ENCODE measurements at regions not wholly inside any gene's neighbourhood (a gene's known extent, or its start where the extent isn't known, plus 50 kb on each side); places are given as distances from the start of the nearest gene placed in this dataset.

DNA sequence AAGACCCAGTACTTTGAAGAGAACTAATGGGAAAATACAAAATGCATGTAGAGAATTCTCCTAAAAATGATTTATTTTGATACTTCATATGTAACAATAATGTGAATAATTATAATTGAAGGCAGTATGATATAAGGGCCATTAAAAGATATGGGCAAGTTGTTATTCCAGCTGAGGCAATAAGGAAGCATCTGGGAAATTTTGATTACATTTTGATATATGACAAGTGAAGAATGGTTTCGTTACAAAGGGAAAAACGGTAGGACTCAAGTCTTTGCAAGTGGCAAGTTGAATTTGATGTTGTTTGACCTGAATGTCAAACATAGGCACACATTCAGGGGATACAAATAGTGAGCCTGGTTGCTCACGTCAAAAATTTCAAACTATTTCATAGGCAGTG is 137.9 kb upstream of the TP63 start:
- TF ChIP-seq, protein P1, sequence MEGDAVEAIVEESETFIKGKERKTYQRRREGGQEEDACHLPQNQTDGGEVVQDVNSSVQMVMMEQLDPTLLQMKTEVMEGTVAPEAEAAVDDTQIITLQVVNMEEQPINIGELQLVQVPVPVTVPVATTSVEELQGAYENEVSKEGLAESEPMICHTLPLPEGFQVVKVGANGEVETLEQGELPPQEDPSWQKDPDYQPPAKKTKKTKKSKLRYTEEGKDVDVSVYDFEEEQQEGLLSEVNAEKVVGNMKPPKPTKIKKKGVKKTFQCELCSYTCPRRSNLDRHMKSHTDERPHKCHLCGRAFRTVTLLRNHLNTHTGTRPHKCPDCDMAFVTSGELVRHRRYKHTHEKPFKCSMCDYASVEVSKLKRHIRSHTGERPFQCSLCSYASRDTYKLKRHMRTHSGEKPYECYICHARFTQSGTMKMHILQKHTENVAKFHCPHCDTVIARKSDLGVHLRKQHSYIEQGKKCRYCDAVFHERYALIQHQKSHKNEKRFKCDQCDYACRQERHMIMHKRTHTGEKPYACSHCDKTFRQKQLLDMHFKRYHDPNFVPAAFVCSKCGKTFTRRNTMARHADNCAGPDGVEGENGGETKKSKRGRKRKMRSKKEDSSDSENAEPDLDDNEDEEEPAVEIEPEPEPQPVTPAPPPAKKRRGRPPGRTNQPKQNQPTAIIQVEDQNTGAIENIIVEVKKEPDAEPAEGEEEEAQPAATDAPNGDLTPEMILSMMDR (tag by site-specific recombination; IDR thresholded peaks at IDR 0.05) = no peak
- TF ChIP-seq ZFP69B (tag by site-specific recombination; IDR thresholded peaks at IDR 0.05) (no peak), ZNF549 (tag by site-specific recombination; IDR thresholded peaks at IDR 0.05) (no peak), ZNF426 (tag by site-specific recombination; IDR thresholded peaks at IDR 0.05) (no peak), ZNF521 (tag by site-specific recombination; IDR thresholded peaks at IDR 0.05) (no peak), ZNF747 (tag by site-specific recombination; IDR thresholded peaks at IDR 0.05) (no peak), ZNF133 (tag by site-specific recombination; IDR thresholded peaks at IDR 0.05) (no peak), ZNF558 (tag by site-specific recombination; IDR thresholded peaks at IDR 0.05) (no peak), KLF16 (tag by site-specific recombination; IDR thresholded peaks at IDR 0.05) (no peak)
- TF ChIP-seq, protein P2, sequence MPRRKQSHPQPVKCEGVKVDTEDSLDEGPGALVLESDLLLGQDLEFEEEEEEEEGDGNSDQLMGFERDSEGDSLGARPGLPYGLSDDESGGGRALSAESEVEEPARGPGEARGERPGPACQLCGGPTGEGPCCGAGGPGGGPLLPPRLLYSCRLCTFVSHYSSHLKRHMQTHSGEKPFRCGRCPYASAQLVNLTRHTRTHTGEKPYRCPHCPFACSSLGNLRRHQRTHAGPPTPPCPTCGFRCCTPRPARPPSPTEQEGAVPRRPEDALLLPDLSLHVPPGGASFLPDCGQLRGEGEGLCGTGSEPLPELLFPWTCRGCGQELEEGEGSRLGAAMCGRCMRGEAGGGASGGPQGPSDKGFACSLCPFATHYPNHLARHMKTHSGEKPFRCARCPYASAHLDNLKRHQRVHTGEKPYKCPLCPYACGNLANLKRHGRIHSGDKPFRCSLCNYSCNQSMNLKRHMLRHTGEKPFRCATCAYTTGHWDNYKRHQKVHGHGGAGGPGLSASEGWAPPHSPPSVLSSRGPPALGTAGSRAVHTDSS (tag by site-specific recombination; IDR thresholded peaks at IDR 0.05) = no peak

Measured in HEK293 (cell line).